ENCODE measurements at regions not wholly inside any gene's neighbourhood (a gene's known extent, or its start where the extent isn't known, plus 50 kb on each side); places are given as distances from the start of the nearest gene placed in this dataset.

DNA sequence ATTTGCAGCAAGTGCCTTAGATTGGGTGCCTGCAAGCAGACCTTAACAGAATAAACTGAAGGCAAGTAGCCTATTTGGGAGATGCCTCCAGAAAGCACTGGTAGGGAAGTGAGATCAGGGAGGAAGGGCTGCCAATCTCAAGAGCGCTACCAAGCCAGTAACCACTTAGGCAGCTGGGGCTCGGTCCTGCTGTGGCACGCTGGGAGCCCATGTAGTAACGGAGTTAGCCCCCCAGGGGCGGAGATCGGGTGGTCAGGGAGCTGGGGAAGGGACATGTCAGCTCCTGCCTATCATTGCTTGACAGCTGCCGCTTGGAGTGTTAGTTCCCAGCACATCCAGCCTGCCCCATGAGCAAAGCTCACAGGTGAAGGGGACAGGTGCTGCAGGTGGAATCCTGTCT lies 127.0 kb downstream of the CEBPB start:
- no peak overlapping the region for H3K27ac Mint-ChIP-seq
- H3K27me3 Mint-ChIP-seq (ENCODE audit: low read depth in 3 of 3): peaks cover 5 to 10% (median 6%) of the 10 kb centered on the region in 3 donors
- no peak overlapping the region for H3K4me3 Mint-ChIP-seq
- peaks cover 0 to 6% (median 0%) of the 10 kb centered on the region in 3 donors for H3K36me3 Mint-ChIP-seq
- no peak for DNase-seq
- no peaks in the 10 kb centered on the region for H3K4me1 Mint-ChIP-seq
- H3K9me3 Mint-ChIP-seq: no peaks in the 10 kb centered on the region

DNA sequence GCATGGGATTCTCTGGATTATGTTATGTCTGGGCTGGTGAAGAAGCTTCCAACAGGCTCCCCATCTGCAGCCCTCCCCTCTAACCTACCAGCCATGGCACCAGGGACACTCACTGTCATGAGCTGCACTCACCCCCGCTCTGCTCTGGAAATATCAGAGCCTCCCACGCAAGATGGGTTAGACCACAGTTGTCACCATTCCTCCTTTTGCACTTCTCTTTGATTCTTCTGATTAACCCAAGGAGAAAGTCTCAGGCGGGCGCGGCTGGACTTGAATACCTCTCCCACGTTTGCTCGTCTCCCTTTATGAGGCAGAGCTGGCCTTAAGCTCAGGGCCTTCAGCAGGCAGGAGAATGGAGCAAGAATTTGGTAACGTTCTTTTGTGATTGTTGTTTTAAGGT lies 128.1 kb downstream of the CEBPB start:
- no peaks in the 10 kb centered on the region for H3K9me3 Mint-ChIP-seq
- peaks cover 4 to 10% (median 5%) of the 10 kb centered on the region in 3 donors for H3K27me3 Mint-ChIP-seq (ENCODE audit: low read depth in 3 of 3)
- H3K36me3 Mint-ChIP-seq: peaks cover 0 to 9% (median 0%) of the 10 kb centered on the region in 3 donors
- H3K4me3 Mint-ChIP-seq: no peak overlapping the region
- no peak for DNase-seq
- H3K27ac Mint-ChIP-seq: no peak overlapping the region
- H3K4me1 Mint-ChIP-seq: no peaks in the 10 kb centered on the region

DNA sequence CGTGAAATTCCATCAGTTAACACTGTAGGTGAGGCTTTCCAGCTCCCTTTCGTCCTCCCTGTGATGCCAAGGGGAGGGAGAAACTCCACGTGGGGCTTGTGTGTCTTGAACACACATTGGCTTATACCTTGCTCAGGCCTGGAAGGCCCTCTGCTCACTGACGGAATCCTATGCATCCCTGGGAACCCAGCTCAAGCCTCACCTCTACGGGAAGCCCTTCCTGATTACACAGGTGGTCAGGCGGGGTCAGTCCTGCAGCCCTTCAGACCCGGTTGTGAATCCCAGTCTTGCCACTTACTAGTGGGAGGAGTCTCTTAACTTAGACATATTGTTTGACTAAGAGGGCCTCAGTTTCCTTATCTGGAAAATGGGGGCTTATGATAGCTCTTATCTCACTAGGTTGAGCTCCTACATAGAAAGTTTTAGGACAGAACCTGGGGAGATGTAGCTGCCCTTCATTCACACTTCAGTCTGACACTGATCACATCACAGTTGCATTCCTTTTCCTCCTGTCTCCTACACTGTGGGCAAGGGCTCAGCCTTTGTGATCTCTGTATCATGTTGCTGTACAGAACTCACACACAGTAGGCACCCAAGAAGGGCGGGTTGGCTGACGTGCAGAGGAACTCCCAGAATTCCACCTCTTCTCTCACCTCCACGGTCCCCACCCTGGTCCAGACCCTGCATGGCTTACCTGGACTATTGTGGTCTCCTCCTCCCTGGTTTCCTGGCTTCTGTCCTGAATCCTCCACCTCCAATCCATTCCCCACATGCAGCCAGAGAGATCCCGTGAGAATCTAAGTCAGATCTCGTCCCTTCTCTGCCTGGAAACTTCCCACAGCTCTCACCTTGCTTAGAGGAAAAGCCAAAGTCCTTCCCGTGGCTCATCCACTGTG lies 129.6 kb downstream of the CEBPB start:
- Mint-ChIP-seq H3K9me3 (peaks cover 0 to 5% (median 2%) of the 10 kb centered on the region in 6 donors), H3K4me3 (no peak overlapping the region), H3K27ac (peak overlapping the region in 2 of 6 donors; percentile 6 to 12), H3K4me1 (no peaks in the 10 kb centered on the region), H3K27me3 (ENCODE audit: low read depth in 3 of 3) (peaks cover 3 to 6% (median 4%) of the 10 kb centered on the region in 3 donors), H3K36me3 (peaks cover 0 to 9% (median 0%) of the 10 kb centered on the region in 3 donors)
- no peak for DNase-seq

DNA sequence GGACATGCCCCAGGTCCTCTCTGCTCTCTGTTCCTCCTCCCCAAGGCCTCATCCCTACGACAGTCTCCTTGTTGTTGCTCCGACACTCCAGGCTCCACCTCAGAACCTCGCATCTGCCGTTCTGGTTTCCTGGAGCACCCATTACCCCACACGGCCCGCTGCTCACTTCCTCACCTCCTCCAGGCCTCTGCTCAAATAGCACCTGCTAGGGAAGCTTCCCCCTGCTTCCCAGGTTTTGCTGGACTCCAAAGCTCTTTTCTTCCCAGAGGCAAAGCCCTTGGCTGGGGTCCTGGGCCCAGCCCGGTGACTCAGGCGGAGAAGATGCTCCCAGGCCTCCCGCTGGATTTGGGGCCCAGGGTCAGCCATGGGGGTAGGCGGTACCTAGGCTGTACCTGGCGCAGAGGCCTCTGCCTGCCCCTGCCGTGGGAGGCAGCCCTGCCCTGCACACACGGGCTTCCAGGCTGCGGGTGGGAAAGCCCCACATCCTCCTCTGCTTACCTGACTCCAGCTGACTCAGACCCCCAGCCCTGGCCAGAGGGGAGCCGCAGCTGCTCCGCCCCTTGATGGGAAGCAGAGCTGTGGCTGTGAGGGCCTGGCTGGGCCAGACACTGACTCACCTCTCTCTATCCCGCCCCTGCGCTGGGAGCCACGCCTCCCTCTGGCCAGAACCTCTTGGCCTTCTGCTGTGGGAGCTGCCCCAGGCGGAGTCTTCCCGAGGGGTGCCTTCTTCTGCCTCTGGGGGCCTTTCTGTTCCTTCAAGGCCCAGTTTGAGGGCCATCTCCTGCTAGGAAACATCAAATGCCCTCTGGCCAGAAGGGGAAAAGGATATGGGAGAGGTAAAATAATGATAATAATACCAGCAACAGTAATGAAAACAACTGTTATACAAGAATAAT lies 130.5 kb downstream of the CEBPB start:
- DNase-seq: no peak
- H3K4me3 Mint-ChIP-seq: no peak overlapping the region
- H3K27ac Mint-ChIP-seq: peak overlapping the region in 1 of 6 donors; percentile 6
- peaks cover 0 to 6% (median 3%) of the 10 kb centered on the region in 3 donors for H3K27me3 Mint-ChIP-seq (ENCODE audit: low read depth in 3 of 3)
- H3K36me3 Mint-ChIP-seq: peaks cover 0 to 9% (median 0%) of the 10 kb centered on the region in 3 donors
- H3K4me1 Mint-ChIP-seq: no peaks in the 10 kb centered on the region
- H3K9me3 Mint-ChIP-seq: peaks cover 0 to 5% (median 2%) of the 10 kb centered on the region in 6 donors

DNA sequence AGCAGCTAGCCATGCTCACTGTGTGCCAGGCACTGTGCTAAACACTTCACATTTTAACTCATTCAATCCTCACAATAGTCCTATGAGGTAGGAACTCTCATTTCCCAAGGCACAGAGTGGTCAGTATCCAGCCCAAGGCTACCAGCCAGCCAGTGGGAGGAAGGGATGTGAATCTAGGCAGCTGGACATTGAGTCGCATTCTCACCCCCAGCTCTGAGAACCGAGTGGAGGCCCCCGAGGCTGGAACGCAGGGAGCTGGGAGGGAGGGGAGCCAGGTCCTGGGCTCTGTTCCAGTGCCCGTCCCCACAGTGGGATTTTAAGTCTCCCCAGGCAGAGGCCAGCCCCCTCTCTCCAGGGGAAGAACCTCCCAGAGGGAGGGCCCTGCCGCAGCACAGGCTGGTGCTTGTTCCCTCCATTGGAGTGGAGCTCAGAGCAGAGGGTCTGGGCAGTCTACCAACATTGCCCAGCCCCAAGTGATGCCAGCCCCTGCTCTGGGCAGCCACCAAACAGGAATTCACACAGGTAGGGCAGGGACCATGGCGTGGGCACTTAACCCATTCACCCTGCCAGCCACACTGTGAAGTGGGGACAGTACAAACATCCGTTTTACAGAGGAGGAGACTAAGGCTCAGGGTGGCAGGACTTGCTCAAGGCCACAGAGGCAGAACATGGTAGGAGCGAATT lies 131.3 kb downstream of the CEBPB start:
- peaks cover 0 to 5% (median 2%) of the 10 kb centered on the region in 6 donors for H3K9me3 Mint-ChIP-seq
- peaks cover 0 to 9% (median 0%) of the 10 kb centered on the region in 3 donors for H3K36me3 Mint-ChIP-seq
- peak overlapping the region in 1 of 6 donors; percentile 43 for H3K27ac Mint-ChIP-seq
- peaks cover 0 to 6% (median 3%) of the 10 kb centered on the region in 3 donors for H3K27me3 Mint-ChIP-seq (ENCODE audit: low read depth in 3 of 3)
- no peaks in the 10 kb centered on the region for H3K4me1 Mint-ChIP-seq
- no peak overlapping the region for H3K4me3 Mint-ChIP-seq
- no peak for DNase-seq

DNA sequence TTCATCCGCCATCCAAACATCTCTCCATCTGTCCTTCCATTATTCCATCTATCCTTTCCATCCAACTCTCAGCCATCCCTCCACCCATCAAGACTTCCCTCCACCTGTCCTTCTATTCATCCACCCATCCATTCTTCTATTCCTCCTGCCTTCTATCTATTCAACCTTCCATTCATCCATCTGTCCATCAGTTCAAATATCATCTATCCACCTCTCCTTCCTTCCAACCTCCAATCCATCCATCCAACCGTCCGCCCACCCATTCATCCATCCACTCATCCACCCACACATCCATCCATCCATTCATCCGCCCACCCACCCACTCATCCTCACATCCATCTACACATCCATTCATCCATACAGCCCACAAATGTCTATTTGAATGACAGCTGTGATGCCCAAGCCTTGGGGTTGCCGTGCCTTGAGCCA lies 132.1 kb downstream of the CEBPB start:
- no peak for DNase-seq
- H3K27me3 Mint-ChIP-seq (ENCODE audit: low read depth in 3 of 3): peaks cover 0 to 3% (median 0%) of the 10 kb centered on the region in 3 donors
- H3K36me3 Mint-ChIP-seq: peaks cover 0 to 10% (median 0%) of the 10 kb centered on the region in 3 donors
- H3K27ac Mint-ChIP-seq: peak overlapping the region in 1 of 6 donors; percentile 4
- peaks cover 0 to 5% (median 2%) of the 10 kb centered on the region in 6 donors for H3K9me3 Mint-ChIP-seq
- H3K4me1 Mint-ChIP-seq: no peaks in the 10 kb centered on the region
- H3K4me3 Mint-ChIP-seq: no peak overlapping the region

DNA sequence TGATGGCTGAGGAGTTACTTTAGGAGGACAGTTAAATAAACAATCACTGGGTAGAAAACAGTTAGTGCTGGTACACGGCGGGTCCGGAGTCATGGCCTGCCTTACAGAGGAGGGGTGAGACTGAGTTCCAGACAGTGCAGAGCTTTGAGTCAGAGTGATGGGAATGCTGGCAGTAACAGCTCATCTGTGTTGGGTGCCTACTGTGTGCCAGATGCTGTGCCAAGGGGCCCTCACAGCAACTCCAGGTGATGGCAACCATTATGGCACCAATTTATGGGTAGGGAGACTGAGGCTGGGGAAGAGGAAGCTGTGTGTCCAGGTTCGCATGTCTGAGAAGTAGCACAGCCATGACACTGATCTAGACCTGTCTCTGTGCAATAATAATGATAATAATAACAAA lies 132.6 kb downstream of the CEBPB start:
- DNase-seq: no peak
- peaks cover 0 to 2% (median 0%) of the 10 kb centered on the region in 3 donors for H3K27me3 Mint-ChIP-seq (ENCODE audit: low read depth in 3 of 3)
- no peaks in the 10 kb centered on the region for H3K4me1 Mint-ChIP-seq
- H3K27ac Mint-ChIP-seq: peak overlapping the region in 1 of 6 donors; percentile 8
- H3K36me3 Mint-ChIP-seq: peaks cover 0 to 13% (median 0%) of the 10 kb centered on the region in 3 donors
- H3K4me3 Mint-ChIP-seq: no peak overlapping the region
- H3K9me3 Mint-ChIP-seq: peaks cover 0 to 9% (median 2%) of the 10 kb centered on the region in 6 donors

GRCh38 chr20:50323777-50324775 lies 133.4 kb downstream of the CEBPB start:
- H3K4me1 Mint-ChIP-seq: no peaks in the 10 kb centered on the region
- H3K27me3 Mint-ChIP-seq (ENCODE audit: low read depth in 3 of 3): peaks cover 0 to 2% (median 0%) of the 10 kb centered on the region in 3 donors
- H3K4me3 Mint-ChIP-seq: no peak overlapping the region
- peaks cover 0 to 11% (median 0%) of the 10 kb centered on the region in 3 donors for H3K36me3 Mint-ChIP-seq
- peaks cover 0 to 9% (median 2%) of the 10 kb centered on the region in 6 donors for H3K9me3 Mint-ChIP-seq
- no peak for DNase-seq
- no peak overlapping the region for H3K27ac Mint-ChIP-seq

DNA sequence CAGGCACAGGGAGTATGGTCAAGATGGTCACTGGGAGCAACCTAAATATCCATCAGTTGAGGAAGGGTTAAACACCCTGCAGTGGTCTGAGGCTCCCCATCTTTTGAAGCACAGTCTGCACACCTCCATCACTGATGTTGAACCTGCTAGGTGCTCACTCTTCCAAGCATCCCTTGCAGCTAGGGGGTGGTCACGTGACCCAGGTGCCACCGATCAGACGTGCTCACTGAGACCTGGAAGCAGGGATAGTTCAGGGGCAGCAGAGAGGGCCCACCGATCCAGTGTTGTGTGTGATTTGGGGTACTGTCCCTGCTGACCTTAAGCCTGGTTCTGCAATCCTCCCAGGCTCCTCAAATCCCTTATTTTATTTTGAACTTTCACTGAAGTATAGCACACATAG lies 134.6 kb downstream of the CEBPB start:
- DNase-seq: no peak
- H3K27ac Mint-ChIP-seq: no peak overlapping the region
- H3K9me3 Mint-ChIP-seq: peaks cover 0 to 9% (median 2%) of the 10 kb centered on the region in 6 donors
- H3K4me1 Mint-ChIP-seq: no peaks in the 10 kb centered on the region
- H3K4me3 Mint-ChIP-seq: no peak overlapping the region
- H3K36me3 Mint-ChIP-seq: peaks cover 0 to 11% (median 0%) of the 10 kb centered on the region in 3 donors
- H3K27me3 Mint-ChIP-seq (ENCODE audit: low read depth in 3 of 3): peaks cover 3 to 5% (median 4%) of the 10 kb centered on the region in 3 donors

GRCh38 chr20:50325651-50326050 lies 135.0 kb downstream of the CEBPB start:
- H3K9me3 Mint-ChIP-seq: peaks cover 0 to 9% (median 2%) of the 10 kb centered on the region in 6 donors
- DNase-seq: no peak
- H3K36me3 Mint-ChIP-seq: peaks cover 0 to 11% (median 0%) of the 10 kb centered on the region in 3 donors
- H3K27me3 Mint-ChIP-seq (ENCODE audit: low read depth in 3 of 3): peaks cover 3 to 7% (median 4%) of the 10 kb centered on the region in 3 donors
- no peak overlapping the region for H3K4me3 Mint-ChIP-seq
- H3K4me1 Mint-ChIP-seq: no peaks in the 10 kb centered on the region
- no peak overlapping the region for H3K27ac Mint-ChIP-seq

DNA sequence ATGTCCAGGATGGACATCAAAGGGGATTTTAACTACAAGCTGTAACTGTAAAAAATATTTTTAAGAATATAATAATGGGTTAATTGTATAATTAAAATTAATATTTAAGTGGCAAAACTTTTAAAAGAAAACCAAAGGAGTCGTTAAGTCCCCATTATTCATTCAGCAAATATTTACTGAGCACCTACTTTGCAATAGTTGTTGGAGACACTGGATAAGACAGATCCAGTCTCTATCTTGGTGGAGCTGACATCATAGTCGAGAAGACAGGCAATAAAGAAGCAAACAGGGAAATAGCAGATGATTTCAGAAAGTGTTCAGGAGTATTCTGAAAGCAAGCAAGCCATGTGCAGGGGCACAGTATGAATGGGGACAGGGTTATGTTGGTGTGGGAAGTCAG lies 137.0 kb downstream of the CEBPB start:
- no peaks in the 10 kb centered on the region for H3K4me1 Mint-ChIP-seq
- peaks cover 0 to 11% (median 0%) of the 10 kb centered on the region in 3 donors for H3K36me3 Mint-ChIP-seq
- H3K27ac Mint-ChIP-seq: no peak overlapping the region
- peaks cover 5 to 8% (median 5%) of the 10 kb centered on the region in 3 donors for H3K27me3 Mint-ChIP-seq (ENCODE audit: low read depth in 3 of 3)
- peaks cover 0 to 9% (median 2%) of the 10 kb centered on the region in 6 donors for H3K9me3 Mint-ChIP-seq
- no peak overlapping the region for H3K4me3 Mint-ChIP-seq
- DNase-seq: no peak

Data from immature natural killer cell (primary cell).